H1 (cell line): ENCODE measurements at regions not wholly inside any gene's neighbourhood (a gene's known extent, or its start where the extent isn't known, plus 50 kb on each side); places are given as distances from the start of the nearest gene placed in this dataset.

Experiments used
- CTCF ChIA-PET: fragments of 300-600 bp; sonication (Branson Sonifier 250); formaldehyde crosslinking; loops from one replicate; lab custom pipeline; 2021; ENCODE audit not compliant: partially characterized antibody; lab: Charles Lee
- POLR2A ChIA-PET: fragments of 300-600 bp; sonication (Branson Sonifier 250); formaldehyde crosslinking; loops from one replicate; lab custom pipeline; 2021; ENCODE audit warnings: inconsistent platforms; ENCODE audit not compliant: partially characterized antibody; lab: Charles Lee
- DNase-seq, 2 experiments: peaks; one replicate each; pipeline versions ENCODE4 v3.0.0 to v3.0.0-alpha.2; 2010 to 2022; ENCODE audit warnings: low spot score in 2 of 2, low read depth in 1 of 2, mixed read lengths in 1 of 2
- FAIRE-seq: peaks from 2 replicates; lab custom pipeline; 2011; peaks lifted over from hg19 to GRCh38; lab: Jason Lieb, UNC
- H2AFZ ChIP-seq: 2 replicates; pipeline ENCODE4 v1.8.1; 2012; ENCODE audit warnings: low read length, inconsistent platforms
- H2AK5ac ChIP-seq: 2 replicates; pipeline ENCODE4 v1.6.1; 2013; ENCODE audit warnings: low read depth, low read length
- H2BK120ac ChIP-seq: replicated peaks from 2 replicates; pipeline ENCODE3; 2013; ENCODE audit warnings: low read depth, low read length, inconsistent platforms
- H2BK12ac ChIP-seq: 2 replicates; pipeline ENCODE4 v1.6.1; 2013; ENCODE audit warnings: low read depth, low read length
- H2BK15ac ChIP-seq: 2 replicates; pipeline ENCODE4 v1.6.1; 2013; ENCODE audit warnings: low read length
- H2BK20ac ChIP-seq: 2 replicates; pipeline ENCODE4 v1.6.1; 2013; ENCODE audit warnings: low read length
- H2BK5ac ChIP-seq: 2 replicates; pipeline ENCODE4 v1.6.1; 2013; ENCODE audit warnings: low read depth, low read length
- H3K14ac ChIP-seq: 2 replicates; pipeline ENCODE4 v1.6.1; 2013; ENCODE audit warnings: inconsistent platforms; ENCODE audit not compliant: insufficient read length
- H3K18ac ChIP-seq: 2 replicates; pipeline ENCODE4 v1.6.1; 2013; ENCODE audit warnings: low read length; ENCODE audit errors: extremely low read depth
- H3K23ac ChIP-seq: 2 replicates; pipeline ENCODE4 v1.6.1; 2013; ENCODE audit warnings: inconsistent platforms; ENCODE audit not compliant: insufficient read length
- H3K23me2 ChIP-seq: 2 replicates; pipeline ENCODE4 v1.6.1; 2013; ENCODE audit warnings: low read depth, low read length
- H3K27ac ChIP-seq: 2 replicates; pipeline ENCODE4 v1.6.1; 2011; ENCODE audit warnings: low read depth, low read length, inconsistent platforms
- H3K27me3 ChIP-seq, 4 experiments: replicated peaks in 1 of 4; 1 replicate in 1 of 4; 2 replicates in 3 of 4; pipeline versions ENCODE4 v1.6.1 to v1.8.1; 2011 to 2013; ENCODE audit warnings: low read length in 3 of 4, mild to moderate bottlenecking in 3 of 4, inconsistent platforms in 2 of 4, mixed read lengths in 2 of 4, moderate library complexity in 1 of 4; ENCODE audit not compliant: control insufficient read depth in 3 of 4, insufficient read depth in 3 of 4; ENCODE audit errors: extremely low read depth in 1 of 4
- H3K36me3 ChIP-seq, 4 experiments: 2 replicates each; pipeline versions ENCODE4 v1.6.1 to v1.8.1; 2011 to 2013; ENCODE audit warnings: mild to moderate bottlenecking in 4 of 4, low read length in 3 of 4, moderate library complexity in 2 of 4, control low read depth in 1 of 4, inconsistent platforms in 1 of 4; ENCODE audit not compliant: insufficient read depth in 4 of 4, control insufficient read depth in 2 of 4
- H3K4ac ChIP-seq: replicated peaks from 2 replicates; pipeline ENCODE3; 2013; ENCODE audit warnings: low read length, low read depth, mixed read lengths, inconsistent platforms; ENCODE audit not compliant: insufficient read length
- H3K4me1 ChIP-seq, 4 experiments: replicated peaks in 1 of 4; 1 replicate in 1 of 4; 2 replicates in 3 of 4; pipeline versions ENCODE4 v1.6.1 to v1.8.1; 2011 to 2013; ENCODE audit warnings: low read length in 3 of 4, inconsistent platforms in 2 of 4, mixed read lengths in 1 of 4; ENCODE audit not compliant: insufficient read depth in 4 of 4, control insufficient read depth in 3 of 4
- H3K4me2 ChIP-seq, 2 experiments: 2 replicates each; pipeline versions ENCODE4 v1.6.1 to v1.8.1; 2011 to 2013; ENCODE audit warnings: low read depth in 2 of 2, low read length in 2 of 2, control low read depth in 1 of 2, inconsistent platforms in 1 of 2, mild to moderate bottlenecking in 1 of 2; ENCODE audit not compliant: insufficient read depth in 1 of 2
- H3K4me3 ChIP-seq, 4 experiments: fragments of 200-600, 300-600 bp in 1 of 4; sonication (generic), shearing (Covaris generic), sonication (Bioruptor Twin) in 1 of 4; 2 replicates each; pipeline versions ENCODE4 v1.5.1 to v1.8.1; 2011 to 2016; ENCODE audit warnings: low read length in 4 of 4, low read depth in 3 of 4, control low read depth in 2 of 4, inconsistent platforms in 2 of 4, mild to moderate bottlenecking in 2 of 4, mixed read lengths in 1 of 4, moderate library complexity in 1 of 4; ENCODE audit not compliant: insufficient read depth in 2 of 4; ENCODE audit errors: extremely low read depth in 1 of 4
- H3K56ac ChIP-seq: replicated peaks from 2 replicates; pipeline ENCODE3; 2013; ENCODE audit warnings: low read depth, mild to moderate bottlenecking, mixed read lengths, low read length, inconsistent platforms; ENCODE audit not compliant: insufficient read length
- H3K79me1 ChIP-seq: 2 replicates; pipeline ENCODE4 v1.6.1; 2013; ENCODE audit warnings: low read depth, low read length, control low read depth
- H3K79me2 ChIP-seq, 2 experiments: 2 replicates each; pipeline versions ENCODE4 v1.6.1 to v1.8.1; 2012 to 2013; ENCODE audit warnings: low read length in 2 of 2, mild to moderate bottlenecking in 2 of 2, inconsistent platforms in 1 of 2; ENCODE audit not compliant: insufficient read depth in 2 of 2, control insufficient read depth in 1 of 2
- H3K9ac ChIP-seq, 4 experiments: replicated peaks in 1 of 4; 1 replicate in 1 of 4; 2 replicates in 3 of 4; pipeline versions ENCODE4 v1.6.1 to v1.8.1; 2011 to 2013; ENCODE audit warnings: low read depth in 3 of 4, low read length in 3 of 4, control low read depth in 2 of 4, mild to moderate bottlenecking in 2 of 4, moderate library complexity in 2 of 4, inconsistent platforms in 1 of 4; ENCODE audit errors: extremely low read depth in 1 of 4
- H3K9me3 ChIP-seq, 2 experiments: 2 replicates each; pipeline versions ENCODE4 v1.6.1 to v1.8.1; 2012 to 2013; ENCODE audit warnings: mild to moderate bottlenecking in 2 of 2, moderate library complexity in 2 of 2, control low read depth in 1 of 2, inconsistent platforms in 1 of 2, low read depth in 1 of 2, low read length in 1 of 2, mixed read lengths in 1 of 2; ENCODE audit not compliant: insufficient read depth in 2 of 2
- H4K20me1 ChIP-seq, 2 experiments: replicated peaks in 1 of 2; 2 replicates each; pipeline versions ENCODE3 to v1.8.1; 2011 to 2013; ENCODE audit warnings: inconsistent platforms in 2 of 2, low read length in 2 of 2, mild to moderate bottlenecking in 1 of 2; ENCODE audit not compliant: insufficient read depth in 2 of 2, control insufficient read depth in 1 of 2
- H4K5ac ChIP-seq: 2 replicates; pipeline ENCODE4 v1.6.1; 2013; ENCODE audit warnings: low read length, low read depth, mixed read lengths, inconsistent platforms; ENCODE audit not compliant: insufficient read length
- H4K8ac ChIP-seq: 2 replicates; pipeline ENCODE4 v1.8.0; 2013; ENCODE audit warnings: mild to moderate bottlenecking, moderate library complexity, low read length, inconsistent platforms; ENCODE audit not compliant: insufficient read depth; ENCODE audit errors: extremely low read depth
- H4K91ac ChIP-seq: replicated peaks from 2 replicates; pipeline ENCODE3; 2013; ENCODE audit warnings: low read length, mixed read lengths, inconsistent platforms; ENCODE audit not compliant: insufficient read length
- BCL11A ChIP-seq, 2 experiments: IDR thresholded peaks; one replicate each; pipeline ENCODE4 v1.6.1; 2011; ENCODE audit warnings: low read depth in 2 of 2, low read length in 2 of 2, mild to moderate bottlenecking in 2 of 2
- CBX8 ChIP-seq: fragments of 300-800, 300-1000 bp; sonication (generic); IDR thresholded peaks from 2 replicates; pipeline ENCODE4 v1.7.1; 2016; ENCODE audit warnings: low read depth, low read length, borderline replicate concordance
- JUN ChIP-seq: IDR thresholded peaks from 2 replicates; pipeline ENCODE4 v1.6.1; 2011; ENCODE audit warnings: low read depth, mild to moderate bottlenecking, improper control_type of control experiment, low read length
- KDM5A ChIP-seq: fragments of 200-600 bp; IDR thresholded peaks from 2 replicates; pipeline ENCODE4 v1.7.1; 2012; ENCODE audit warnings: mild to moderate bottlenecking, low read length, inconsistent platforms, mixed read lengths
- RXRA ChIP-seq: IDR thresholded peaks from 2 replicates; pipeline ENCODE4 v1.6.1; 2011; ENCODE audit warnings: low read depth, mild to moderate bottlenecking, low read length, moderate library complexity; ENCODE audit not compliant: insufficient read depth
- SP4 ChIP-seq: IDR thresholded peaks from 2 replicates; pipeline ENCODE4 v1.6.1; 2012; ENCODE audit warnings: low read length, inconsistent platforms
- WGBS, 2 experiments: shearing (Covaris generic) in 1 of 2; methylation state at CpG; one replicate each; pipeline versions ENCODE4 v1.1.6 to v1.1.7; 2013 to 2015; ENCODE audit warnings: low lambda C conversion rate in 2 of 2, mixed read lengths in 2 of 2, inconsistent platforms in 1 of 2, low coverage in 1 of 2, missing lambda C conversion rate in 1 of 2; ENCODE audit not compliant: insufficient replicate concordance in 2 of 2, insufficient coverage in 1 of 2, insufficient read length in 1 of 2; ENCODE audit errors: extremely low coverage in 1 of 2, missing lambda C conversion rate in 1 of 2; 5-methylcytosine and 5-hydroxymethylcytosine counted together
- TF ChIP-seq, protein P1 (sequence below), 3 experiments: IDR thresholded peaks; 1 replicate in 2 of 3; 2 replicates in 1 of 3; pipeline versions ENCODE4 v1.5.1 to v1.6.1; 2011; ENCODE audit warnings: low read length in 3 of 3, mild to moderate bottlenecking in 3 of 3, inconsistent platforms in 2 of 3, low read depth in 1 of 3, moderate library complexity in 1 of 3; ENCODE audit not compliant: insufficient read depth in 1 of 3; ENCODE audit errors: control extremely low read depth in 1 of 3

DNA sequence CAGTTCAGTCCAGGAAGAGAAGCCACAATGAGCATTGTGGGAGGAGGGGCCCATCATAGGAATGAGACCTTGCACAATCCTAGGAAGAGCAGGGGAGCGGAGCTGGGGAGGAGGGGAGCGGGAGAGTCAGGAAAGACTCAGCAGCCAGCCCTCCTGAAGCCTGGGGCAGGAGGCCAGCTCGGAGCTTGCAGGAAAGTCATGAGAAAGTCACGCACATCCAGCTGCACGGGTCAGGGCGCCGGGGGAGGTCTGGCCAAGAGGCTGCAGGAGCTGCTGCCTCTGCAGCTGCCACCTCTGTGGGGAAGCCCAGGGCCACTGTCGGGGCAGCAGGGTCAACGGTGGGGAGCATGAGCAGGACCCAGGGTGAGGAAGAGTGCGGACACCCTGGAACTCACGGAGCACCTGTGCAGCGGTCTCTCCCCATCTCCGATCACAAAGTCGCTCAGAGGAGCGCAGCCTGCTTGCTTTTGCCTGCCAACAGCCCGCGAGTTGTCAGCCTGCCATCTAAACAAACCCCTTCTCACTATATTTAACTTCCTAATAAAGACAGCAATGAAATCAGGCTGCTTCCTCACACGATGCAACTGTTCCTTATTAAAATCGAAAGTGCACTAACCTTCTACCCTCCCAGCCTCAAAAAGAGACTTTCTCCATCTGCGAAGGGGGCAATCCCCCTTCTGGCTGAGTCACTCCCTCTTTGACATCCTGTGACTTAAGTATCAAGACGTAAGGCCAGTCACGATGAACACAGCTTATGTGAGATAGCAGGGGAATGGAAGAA, 52.9 kb upstream of the RTL6 start:
- ChIA-PET CTCF (interaction anchor here (0.8 to 2.3 kb wide), 4 partner anchors 17 to 114 kb away, joined by 3 to 9 read pairs (median 5); no protein-coding TSS in a partner anchor), POLR2A (no interaction called here)

More for the DNA sequence above, 52.9 kb upstream of the RTL6 start:
- no peaks in the 10 kb centered on the region for H3K79me2 ChIP-seq
- no peak overlapping the region for H3K56ac ChIP-seq
- H3K18ac ChIP-seq = no peak overlapping the region
- H3K27ac ChIP-seq = no peak overlapping the region
- 88% methylated on average over 20 of the region's 22 CpGs; no CpG with 5 or more reads in 1 of the 2 experiments for WGBS, 2 experiments
- H2BK15ac ChIP-seq = no peak overlapping the region
- H2AFZ ChIP-seq = no peak overlapping the region
- H3K27me3 ChIP-seq = no peaks in the 10 kb centered on the region; a peak in 1 of 7 replicates
- H4K91ac ChIP-seq = no peak overlapping the region
- no peak overlapping the region for H4K8ac ChIP-seq
- H2BK12ac ChIP-seq = no peak overlapping the region
- H2AK5ac ChIP-seq = no peak overlapping the region
- H3K9me3 ChIP-seq = no peaks in the 10 kb centered on the region
- no peaks in the 10 kb centered on the region for H4K20me1 ChIP-seq
- no peaks in the 10 kb centered on the region for H3K79me1 ChIP-seq
- H3K36me3 ChIP-seq = no peaks in the 10 kb centered on the region
- no peak overlapping the region for H4K5ac ChIP-seq
- no peak overlapping the region for H2BK5ac ChIP-seq
- H3K4me3 ChIP-seq = no peak overlapping the region
- DNase-seq = no peak
- H3K4me1 ChIP-seq = peaks cover 0 to 10% (median 3%) of the 10 kb centered on the region in 4 experiments; a peak in 3 of 7 replicates
- TF ChIP-seq, protein P1, sequence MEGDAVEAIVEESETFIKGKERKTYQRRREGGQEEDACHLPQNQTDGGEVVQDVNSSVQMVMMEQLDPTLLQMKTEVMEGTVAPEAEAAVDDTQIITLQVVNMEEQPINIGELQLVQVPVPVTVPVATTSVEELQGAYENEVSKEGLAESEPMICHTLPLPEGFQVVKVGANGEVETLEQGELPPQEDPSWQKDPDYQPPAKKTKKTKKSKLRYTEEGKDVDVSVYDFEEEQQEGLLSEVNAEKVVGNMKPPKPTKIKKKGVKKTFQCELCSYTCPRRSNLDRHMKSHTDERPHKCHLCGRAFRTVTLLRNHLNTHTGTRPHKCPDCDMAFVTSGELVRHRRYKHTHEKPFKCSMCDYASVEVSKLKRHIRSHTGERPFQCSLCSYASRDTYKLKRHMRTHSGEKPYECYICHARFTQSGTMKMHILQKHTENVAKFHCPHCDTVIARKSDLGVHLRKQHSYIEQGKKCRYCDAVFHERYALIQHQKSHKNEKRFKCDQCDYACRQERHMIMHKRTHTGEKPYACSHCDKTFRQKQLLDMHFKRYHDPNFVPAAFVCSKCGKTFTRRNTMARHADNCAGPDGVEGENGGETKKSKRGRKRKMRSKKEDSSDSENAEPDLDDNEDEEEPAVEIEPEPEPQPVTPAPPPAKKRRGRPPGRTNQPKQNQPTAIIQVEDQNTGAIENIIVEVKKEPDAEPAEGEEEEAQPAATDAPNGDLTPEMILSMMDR (IDR thresholded peaks at IDR 0.05; ENCODE audit: control extremely low read depth in 1 of 3, insufficient read depth in 1 of 3, low read depth in 1 of 3, low read length in 3 of 3) = no peak
- TF ChIP-seq JUN (no peak), KDM5A (no peak), CBX8 (no peak), RXRA (no peak), SP4 (no peak), BCL11A (IDR thresholded peaks at IDR 0.05; ENCODE audit: low read depth in 2 of 2, low read length in 2 of 2) (no peak)
- FAIRE-seq = no peak
- no peak overlapping the region for H3K4me2 ChIP-seq
- H3K4ac ChIP-seq = no peak overlapping the region
- H3K9ac ChIP-seq = no peak overlapping the region
- H3K14ac ChIP-seq = no peak overlapping the region
- no peak overlapping the region for H3K23ac ChIP-seq
- H2BK120ac ChIP-seq = no peak overlapping the region
- H3K23me2 ChIP-seq = no peaks in the 10 kb centered on the region
- H2BK20ac ChIP-seq = no peak overlapping the region
